Osteoblast (primary cell): ENCODE measurements at regions not wholly inside any gene's neighbourhood (a gene's known extent, or its start where the extent isn't known, plus 50 kb on each side); places are given as distances from the start of the nearest gene placed in this dataset.

Source experiments
- DNase-seq: peaks from one replicate; pipeline ENCODE4 v3.0.0; 2011; ENCODE audit warnings: low spot score, mixed read lengths; ENCODE audit not compliant: insufficient read length; ENCODE audit errors: missing footprints
- H2AFZ ChIP-seq: 2 replicates; pipeline ENCODE4 v1.6.0; 2011; ENCODE audit warnings: mild to moderate bottlenecking, low read length
- H3K27ac ChIP-seq: 2 replicates; pipeline ENCODE4 v1.5.1; 2011; ENCODE audit warnings: mild to moderate bottlenecking, low read depth, low read length, moderate library complexity
- H3K27me3 ChIP-seq: 2 replicates; pipeline ENCODE4 v1.6.0; 2012; ENCODE audit warnings: mild to moderate bottlenecking, control low read depth, inconsistent platforms, low read length, moderate library complexity; ENCODE audit not compliant: insufficient read depth
- H3K36me3 ChIP-seq: 2 replicates; pipeline ENCODE4 v1.5.1; 2011; ENCODE audit warnings: mild to moderate bottlenecking, low read length, control low read depth, moderate library complexity; ENCODE audit not compliant: insufficient read depth
- H3K4me1 ChIP-seq: 2 replicates; pipeline ENCODE4 v1.5.1; 2011; ENCODE audit warnings: mild to moderate bottlenecking, low read length, control low read depth, moderate library complexity; ENCODE audit not compliant: insufficient read depth
- H3K4me2 ChIP-seq: 2 replicates; pipeline ENCODE4 v1.6.0; 2011; ENCODE audit warnings: mild to moderate bottlenecking, low read length; ENCODE audit not compliant: insufficient read depth
- H3K4me3 ChIP-seq: fragments of 200-600 bp; sonication (generic); 3 replicates; pipeline ENCODE4 v1.5.1; 2012; ENCODE audit warnings: mild to moderate bottlenecking, low read length, inconsistent platforms; ENCODE audit not compliant: insufficient read depth
- H3K79me2 ChIP-seq: 2 replicates; pipeline ENCODE4 v1.6.0; 2012; ENCODE audit warnings: mild to moderate bottlenecking, low read length, control low read depth, inconsistent platforms; ENCODE audit not compliant: insufficient read depth
- H3K9me3 ChIP-seq: 2 replicates; pipeline ENCODE4 v1.5.1; 2011; ENCODE audit warnings: low read depth, low read length, control low read depth
- H4K20me1 ChIP-seq: 2 replicates; pipeline ENCODE4 v1.6.0; 2012; ENCODE audit warnings: mild to moderate bottlenecking, low read length, control low read depth; ENCODE audit not compliant: insufficient read depth
- CTCF ChIP-seq: IDR thresholded peaks from 2 replicates; pipeline ENCODE4 v1.5.1; 2011; ENCODE audit warnings: mild to moderate bottlenecking, low read depth, low read length, moderate library complexity; ENCODE audit errors: extremely low read depth

- Histone ChIP-seq H3K27me3 (no peaks in the 10 kb centered on the region), H3K4me3 (no peak overlapping the region), H3K36me3 (no peaks in the 10 kb centered on the region), H3K9me3 (no peaks in the 10 kb centered on the region), H3K79me2 (no peaks in the 10 kb centered on the region), H2AFZ (no peak overlapping the region), H3K27ac (no peak overlapping the region), H4K20me1 (no peaks in the 10 kb centered on the region), H3K4me1 (no peaks in the 10 kb centered on the region), H3K4me2 (no peak overlapping the region)
- DNase-seq, result peak; percentile 63
- TF ChIP-seq CTCF, result no peak
Measured at GRCh38 chr17:79324194-79324593, 249.6 kb downstream of the ENGASE start.

- Histone ChIP-seq H3K4me3 (no peak overlapping the region), H3K27me3 (no peaks in the 10 kb centered on the region), H3K9me3 (no peaks in the 10 kb centered on the region), H3K4me1 (no peaks in the 10 kb centered on the region), H3K79me2 (no peaks in the 10 kb centered on the region), H3K27ac (no peak overlapping the region), H3K36me3 (no peaks in the 10 kb centered on the region), H3K4me2 (no peak overlapping the region), H4K20me1 (no peaks in the 10 kb centered on the region), H2AFZ (no peak overlapping the region)
- DNase-seq, result no peak
- TF ChIP-seq CTCF, result no peak
Measured at GRCh38 chr17:79323566-79323965, 248.9 kb downstream of the ENGASE start.

- H3K4me3 ChIP-seq, result no peak overlapping the region
- no peaks in the 10 kb centered on the region for H3K79me2 ChIP-seq
- H3K4me2 ChIP-seq, result no peak overlapping the region
- no peak overlapping the region for H3K27ac ChIP-seq
- H3K9me3 ChIP-seq, result no peaks in the 10 kb centered on the region
- no peaks in the 10 kb centered on the region for H3K27me3 ChIP-seq
- no peak for TF ChIP-seq CTCF
- no peak overlapping the region for H2AFZ ChIP-seq
- H4K20me1 ChIP-seq, result no peaks in the 10 kb centered on the region
- DNase-seq, result peak; percentile 74
- no peaks in the 10 kb centered on the region for H3K4me1 ChIP-seq
- no peaks in the 10 kb centered on the region for H3K36me3 ChIP-seq
Measured at GRCh38 chr17:79322211-79323123, 247.8 kb downstream of the ENGASE start.

DNA sequence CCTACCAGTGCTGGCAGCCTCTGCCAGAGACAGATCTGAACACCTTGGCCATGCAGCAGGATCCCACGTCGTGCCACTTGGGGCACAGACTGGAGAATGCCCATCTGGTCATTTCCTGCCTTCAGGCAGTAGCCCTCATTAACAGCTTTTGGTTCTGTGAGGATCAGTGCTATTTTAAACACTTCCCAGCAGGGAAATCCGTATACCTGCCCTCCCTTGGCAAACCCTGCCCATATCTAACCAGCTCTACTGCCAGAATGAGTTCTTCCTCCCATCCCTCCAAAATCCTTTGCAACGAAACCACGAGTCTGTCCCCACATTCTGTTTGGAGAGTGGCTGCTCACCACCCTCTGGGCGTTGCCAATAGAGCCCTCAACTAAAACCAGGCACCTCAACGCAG lies 245.7 kb downstream of the ENGASE start:
- H2AFZ ChIP-seq, result no peak overlapping the region
- H3K36me3 ChIP-seq, result no peaks in the 10 kb centered on the region
- no peaks in the 10 kb centered on the region for H4K20me1 ChIP-seq
- no peaks in the 10 kb centered on the region for H3K4me1 ChIP-seq
- H3K9me3 ChIP-seq, result no peaks in the 10 kb centered on the region
- H3K27me3 ChIP-seq, result peaks cover 11% of the 10 kb centered on the region
- no peak overlapping the region for H3K4me2 ChIP-seq
- TF ChIP-seq CTCF, result no peak
- DNase-seq, result no peak
- H3K27ac ChIP-seq, result no peak overlapping the region
- H3K79me2 ChIP-seq, result no peaks in the 10 kb centered on the region
- no peak overlapping the region for H3K4me3 ChIP-seq
